NCI-H187 (cell line): ENCODE measurements at regions not wholly inside any gene's neighbourhood (a gene's known extent, or its start where the extent isn't known, plus 50 kb on each side); places are given as distances from the start of the nearest gene placed in this dataset.
"Not testable (repeated sequence)": the region's sequence is repeated elsewhere in the genome, so short reads cannot be mapped to it uniquely, and the experiment has no call there.

Experiments used
- DNase-seq, 2 experiments: peaks; one replicate each; lab custom pipeline; 2025; lab: John Stamatoyannopoulos, UW

DNA sequence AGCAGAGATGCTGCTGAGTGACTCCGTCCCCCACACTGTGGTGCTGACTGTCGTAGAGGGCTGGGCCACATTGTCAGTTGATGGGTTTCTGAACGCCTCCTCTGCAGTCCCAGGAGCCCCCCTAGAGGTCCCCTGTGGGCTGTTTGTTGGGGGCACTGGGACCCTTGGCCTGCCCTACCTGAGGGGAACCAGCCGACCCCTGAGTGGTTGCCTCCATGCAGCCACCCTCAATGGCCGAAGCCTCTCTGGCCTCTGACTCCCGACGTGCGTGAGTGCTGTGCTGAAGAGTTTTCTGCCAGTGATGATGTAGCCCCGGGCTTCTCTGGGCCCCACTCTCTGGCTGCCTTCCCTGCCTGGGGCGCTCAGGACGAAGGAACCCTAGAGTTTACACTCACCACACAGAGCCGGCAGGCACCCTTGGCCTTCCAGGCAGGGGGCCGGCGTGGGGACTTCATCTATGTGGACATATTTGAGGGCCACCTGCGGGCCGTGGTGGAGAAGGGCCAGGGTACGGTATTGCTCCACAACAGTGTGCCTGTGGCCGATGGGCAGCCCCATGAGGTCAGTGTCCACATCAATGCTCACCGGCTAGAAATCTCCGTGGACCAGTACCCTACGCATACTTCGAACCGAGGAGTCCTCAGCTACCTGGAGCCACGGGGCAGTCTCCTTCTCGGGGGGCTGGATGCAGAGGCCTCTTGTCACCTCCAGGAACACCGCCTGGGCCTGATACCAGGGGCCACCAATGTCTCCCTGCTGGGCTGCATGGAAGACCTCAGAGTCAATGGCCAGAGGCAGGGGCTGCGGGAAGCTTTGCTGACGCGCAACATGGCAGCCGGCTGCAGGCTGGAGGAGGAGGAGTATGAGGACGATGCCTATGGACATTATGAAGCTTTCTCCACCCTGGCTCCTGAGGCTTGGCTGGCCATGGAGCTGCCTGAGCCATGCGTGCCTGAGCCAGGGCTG, 181.1 kb downstream of the TBC1D2B start:
- not testable (repeated sequence) for DNase-seq

DNA sequence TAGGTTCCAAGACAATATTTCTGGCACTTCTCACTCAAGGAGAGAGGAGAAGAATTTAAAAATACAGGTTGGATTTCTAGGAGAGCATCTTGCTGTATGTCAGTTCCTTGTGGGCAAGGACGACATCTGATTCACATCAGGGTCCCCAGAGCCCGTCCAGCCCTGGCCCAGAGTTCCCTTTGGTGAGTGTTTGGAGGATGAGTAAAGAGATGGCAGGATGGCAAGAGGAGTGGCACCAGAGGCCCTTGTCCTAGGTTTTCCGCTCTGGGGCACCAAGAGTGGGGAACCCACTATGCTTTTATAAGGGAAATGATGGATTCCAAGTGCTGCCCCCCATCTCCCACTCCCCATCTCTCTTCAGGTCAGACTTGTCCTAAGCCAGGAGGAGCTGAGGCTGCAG, 181.8 kb downstream of the TBC1D2B start:
- no peak for DNase-seq

DNA sequence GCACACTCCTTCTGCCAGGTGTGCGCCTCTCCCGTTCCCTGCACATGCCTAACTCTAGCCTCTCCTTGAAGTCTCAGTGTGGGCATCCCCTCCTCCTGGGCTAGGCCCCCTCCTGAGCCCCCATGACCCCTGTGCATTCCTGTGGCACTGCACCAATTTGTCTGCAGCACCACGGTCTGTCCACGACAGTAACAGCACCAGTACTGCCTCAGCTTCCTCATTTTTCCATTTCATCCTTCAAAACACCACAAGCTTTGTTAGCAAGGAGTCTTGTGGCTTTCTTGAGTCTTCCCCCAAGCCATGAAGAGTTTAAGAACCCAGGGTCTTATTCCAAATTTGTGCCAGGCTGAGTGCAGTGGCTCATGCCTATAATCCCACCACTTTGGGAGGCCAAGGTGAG, 182.4 kb downstream of the TBC1D2B start:
- DNase-seq, result not testable (repeated sequence)

DNA sequence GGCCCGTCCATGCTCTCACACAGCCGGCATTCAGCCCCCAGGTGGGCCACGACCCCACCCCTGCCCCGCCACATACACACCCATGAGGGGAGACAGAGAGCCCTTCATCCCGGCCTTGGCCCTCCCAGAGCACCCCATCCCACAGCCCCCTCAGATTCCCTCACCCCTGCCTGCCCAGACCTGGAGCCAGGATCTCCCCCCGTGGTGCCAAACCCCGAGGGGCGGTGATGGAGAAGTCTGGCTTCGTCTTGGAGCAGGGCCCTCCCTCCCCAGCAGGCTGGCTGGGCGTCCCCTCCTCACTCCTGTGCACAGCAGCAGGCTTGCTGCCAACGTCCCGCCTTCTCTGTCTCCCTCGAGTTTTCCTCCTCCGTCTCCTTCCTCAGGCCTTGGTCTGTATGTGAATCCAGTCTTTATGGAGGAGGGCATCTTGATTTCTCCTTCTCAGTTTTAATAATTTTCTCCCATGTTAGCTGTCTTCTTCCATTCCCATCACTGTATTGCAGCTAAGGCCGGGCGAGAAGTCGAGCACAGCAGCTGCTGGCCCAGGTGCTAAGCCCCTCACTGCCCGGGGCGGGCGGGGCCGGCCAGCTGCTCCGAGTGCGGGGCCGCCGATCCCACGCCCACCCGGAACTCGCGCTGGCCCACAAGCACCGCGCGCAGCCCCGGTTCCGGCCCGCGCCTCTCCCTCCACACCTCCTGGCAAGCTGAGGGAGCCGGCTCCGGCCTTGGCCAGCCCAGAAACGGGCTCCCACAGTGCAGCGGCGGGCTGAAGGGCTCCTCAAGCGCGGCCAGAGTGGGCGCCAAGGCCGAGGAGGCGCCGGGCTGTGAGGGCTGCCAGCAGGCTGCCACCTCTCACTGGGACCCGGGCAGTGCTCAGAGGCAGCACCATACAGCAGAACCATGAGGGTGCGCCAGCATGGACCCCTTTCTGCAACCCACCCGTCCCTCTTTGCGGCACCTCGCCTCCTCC, 183.6 kb downstream of the TBC1D2B start:
- DNase-seq, result not testable (repeated sequence)

DNA sequence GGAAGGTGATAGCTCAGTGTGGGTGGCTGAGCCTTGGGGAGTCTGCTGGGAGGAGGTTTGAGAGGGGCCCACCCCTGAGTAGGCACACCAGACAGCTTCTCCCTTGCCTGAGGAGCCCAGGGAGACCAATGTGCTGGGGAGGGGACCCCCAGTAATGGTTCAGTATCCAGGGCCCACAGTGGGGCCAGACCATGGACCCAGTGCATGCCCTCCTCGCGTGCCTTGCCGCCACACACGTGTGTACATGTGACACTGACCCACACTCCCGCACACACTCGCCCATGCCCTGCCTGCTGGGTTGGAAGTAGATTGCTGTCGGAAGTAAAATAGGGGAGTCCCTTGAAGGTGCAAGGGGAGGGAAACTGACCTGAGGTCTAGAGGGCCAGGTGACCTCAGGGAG, 184.3 kb downstream of the TBC1D2B start:
- not testable (repeated sequence) for DNase-seq

DNA sequence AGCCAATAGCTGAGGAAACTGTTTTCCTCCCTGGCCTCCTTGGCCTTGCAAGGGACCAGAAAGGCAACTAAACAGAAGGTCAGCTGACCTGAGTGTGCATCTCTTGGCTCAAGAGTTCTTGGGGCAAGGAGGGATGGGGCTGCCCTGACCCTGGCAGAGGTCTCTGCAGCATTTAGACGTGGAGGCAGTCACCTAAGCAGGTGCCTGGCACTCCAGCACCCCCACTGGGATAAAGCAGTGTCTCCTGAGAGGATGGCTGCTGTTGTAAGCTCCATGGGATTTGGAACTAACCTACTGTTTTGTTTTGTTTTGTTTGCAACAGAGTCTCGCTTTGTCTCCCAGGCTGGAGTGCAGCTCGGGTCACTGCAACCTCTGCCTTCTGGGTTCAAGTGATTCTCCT, 185.2 kb downstream of the TBC1D2B start:
- no peak for DNase-seq

DNA sequence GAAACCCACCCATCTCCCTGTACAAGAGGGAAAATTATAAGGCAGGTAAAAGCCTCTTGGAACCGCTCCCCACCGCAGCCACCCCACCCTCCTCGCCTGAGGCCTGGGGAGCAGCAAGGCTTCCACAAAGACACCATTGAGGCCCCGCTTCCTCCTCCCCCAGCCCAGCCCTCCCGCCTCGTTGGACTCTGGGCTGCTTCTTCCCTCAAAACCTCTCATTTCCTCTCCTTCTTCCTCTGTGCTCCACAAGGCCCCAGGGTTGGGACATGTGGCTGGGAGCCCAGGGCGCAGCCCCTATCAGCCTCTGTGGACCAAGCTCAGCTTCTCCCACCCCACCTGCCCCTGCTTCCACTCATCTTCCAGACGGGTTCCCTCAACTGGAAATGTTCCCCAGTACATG, 185.6 kb downstream of the TBC1D2B start:
- not testable (repeated sequence) for DNase-seq

DNA sequence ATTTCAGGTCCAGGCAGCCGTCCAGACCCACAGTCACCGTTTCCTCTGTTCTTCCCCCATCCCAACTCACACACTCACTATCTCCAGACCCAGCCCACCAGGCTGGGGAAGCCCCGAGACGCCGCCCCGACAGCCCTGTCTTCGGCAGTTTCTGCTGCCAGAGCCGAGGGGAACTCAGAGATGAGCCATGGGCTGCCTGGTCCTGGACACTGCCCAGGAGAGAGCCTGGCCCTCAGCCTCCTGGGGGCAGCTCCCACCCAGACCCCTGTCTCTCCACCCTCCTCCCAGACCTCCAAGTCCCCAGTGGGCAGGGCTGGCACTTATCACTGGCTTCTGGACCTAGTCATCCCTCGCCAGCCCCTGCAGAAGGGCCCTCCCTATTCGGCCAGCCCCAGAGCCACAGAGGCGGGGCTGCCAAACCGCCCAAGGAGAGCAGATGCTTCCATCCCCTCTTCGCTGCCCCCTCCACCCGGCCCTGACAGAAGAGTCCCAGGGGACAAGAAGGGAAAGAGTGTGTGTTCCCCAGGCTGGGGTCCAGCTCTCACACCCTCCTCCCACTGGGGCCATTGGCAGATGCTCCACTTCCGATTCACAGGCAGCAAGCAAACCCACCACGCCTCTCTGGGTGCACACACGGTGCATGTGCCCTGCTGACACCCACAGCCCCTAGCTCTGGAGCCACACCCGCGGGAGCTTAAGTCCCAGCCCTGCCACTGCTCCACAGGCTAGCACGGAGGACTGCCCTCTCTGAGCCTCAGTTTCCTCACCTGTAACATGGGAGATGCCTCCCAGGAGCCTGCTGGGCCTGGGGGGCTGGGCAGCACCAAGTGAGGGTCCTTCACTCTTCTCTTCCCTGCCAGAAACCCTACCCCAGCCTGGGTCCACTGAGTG, 186.4 kb downstream of the TBC1D2B start:
- not testable (repeated sequence) for DNase-seq

DNA sequence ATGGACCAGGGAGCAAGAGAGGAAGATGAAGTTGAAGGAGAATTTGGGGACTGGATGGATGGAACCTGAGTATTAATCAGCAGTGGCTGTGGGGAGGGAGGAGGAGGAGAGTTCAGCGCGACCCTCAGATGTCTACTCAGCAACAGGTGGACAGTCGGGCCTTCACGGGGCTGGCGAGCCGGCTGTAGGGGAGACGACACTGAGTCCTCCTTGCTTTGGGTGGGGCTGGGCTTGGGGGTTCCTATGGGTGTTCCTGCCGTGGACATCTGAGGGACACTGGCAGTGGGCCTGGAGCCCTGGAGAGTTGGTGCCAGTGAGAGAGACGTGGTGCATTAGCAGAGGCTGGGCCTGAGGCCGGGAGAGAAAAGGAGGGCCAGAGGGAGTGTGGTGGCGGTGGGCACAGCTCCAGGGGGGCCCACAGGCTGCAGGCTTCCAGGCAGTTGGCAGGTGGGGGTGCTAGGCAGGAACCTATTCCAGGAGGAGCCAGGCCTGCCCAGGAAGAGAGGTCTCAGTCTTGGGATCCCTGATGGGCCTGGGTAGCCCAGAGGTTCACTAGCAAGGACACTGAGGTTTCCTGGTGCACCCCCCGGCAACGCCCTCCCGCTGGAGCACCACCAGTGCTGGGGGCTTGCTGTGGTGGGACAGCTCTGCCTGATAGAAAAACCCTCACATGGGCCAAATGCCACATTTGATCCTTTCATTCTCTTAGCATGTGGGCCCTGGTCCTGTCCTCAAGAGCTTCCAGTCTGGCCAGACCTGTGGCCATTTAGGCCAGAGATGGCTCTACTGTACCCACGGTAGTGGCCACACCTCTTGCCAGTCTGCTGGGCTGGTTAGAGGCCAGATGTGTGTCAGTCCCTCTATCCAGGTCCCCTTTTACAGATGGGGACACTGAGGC, 187.4 kb downstream of the TBC1D2B start:
- DNase-seq, result not testable (repeated sequence)

DNA sequence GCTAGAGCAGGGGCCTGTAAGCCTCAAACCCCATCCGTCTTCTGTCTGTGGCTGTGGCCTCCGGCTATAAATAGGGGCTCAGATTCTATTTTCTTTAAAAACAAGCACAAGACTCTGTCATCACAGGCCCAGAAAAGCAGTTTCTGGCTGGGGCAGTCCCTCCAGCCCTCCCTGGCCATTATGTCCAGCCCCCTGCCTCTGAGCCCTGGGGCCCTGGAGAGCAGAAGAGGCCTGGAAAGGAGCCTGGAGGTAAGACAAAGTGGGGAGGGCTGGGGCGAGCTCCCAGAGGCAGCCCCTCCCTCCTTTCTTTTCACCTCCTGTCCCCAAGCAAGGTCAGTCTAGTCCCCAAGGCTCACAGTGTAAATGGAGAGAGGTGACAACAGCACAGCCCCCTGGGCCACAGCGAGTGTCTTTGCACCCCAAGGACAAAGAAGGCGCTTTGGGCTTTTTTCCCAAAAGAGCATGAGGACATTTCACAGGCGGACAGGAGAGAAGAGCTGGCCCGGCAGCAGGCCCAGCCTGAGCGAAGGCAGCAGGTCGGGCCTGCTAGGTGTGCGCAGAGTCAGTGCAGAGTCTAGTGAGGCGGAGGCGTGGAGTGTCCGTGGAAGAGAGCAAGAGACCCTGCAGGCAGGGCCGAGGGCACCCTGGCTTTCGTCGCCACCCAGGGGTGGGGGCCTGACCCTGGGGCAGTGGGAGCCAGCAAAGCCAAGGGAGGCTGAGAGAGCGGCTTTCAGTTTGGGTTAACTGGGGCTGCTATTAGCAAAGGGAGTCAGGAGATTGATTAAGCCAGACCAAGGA, 188.3 kb downstream of the TBC1D2B start:
- no peak for DNase-seq

DNA sequence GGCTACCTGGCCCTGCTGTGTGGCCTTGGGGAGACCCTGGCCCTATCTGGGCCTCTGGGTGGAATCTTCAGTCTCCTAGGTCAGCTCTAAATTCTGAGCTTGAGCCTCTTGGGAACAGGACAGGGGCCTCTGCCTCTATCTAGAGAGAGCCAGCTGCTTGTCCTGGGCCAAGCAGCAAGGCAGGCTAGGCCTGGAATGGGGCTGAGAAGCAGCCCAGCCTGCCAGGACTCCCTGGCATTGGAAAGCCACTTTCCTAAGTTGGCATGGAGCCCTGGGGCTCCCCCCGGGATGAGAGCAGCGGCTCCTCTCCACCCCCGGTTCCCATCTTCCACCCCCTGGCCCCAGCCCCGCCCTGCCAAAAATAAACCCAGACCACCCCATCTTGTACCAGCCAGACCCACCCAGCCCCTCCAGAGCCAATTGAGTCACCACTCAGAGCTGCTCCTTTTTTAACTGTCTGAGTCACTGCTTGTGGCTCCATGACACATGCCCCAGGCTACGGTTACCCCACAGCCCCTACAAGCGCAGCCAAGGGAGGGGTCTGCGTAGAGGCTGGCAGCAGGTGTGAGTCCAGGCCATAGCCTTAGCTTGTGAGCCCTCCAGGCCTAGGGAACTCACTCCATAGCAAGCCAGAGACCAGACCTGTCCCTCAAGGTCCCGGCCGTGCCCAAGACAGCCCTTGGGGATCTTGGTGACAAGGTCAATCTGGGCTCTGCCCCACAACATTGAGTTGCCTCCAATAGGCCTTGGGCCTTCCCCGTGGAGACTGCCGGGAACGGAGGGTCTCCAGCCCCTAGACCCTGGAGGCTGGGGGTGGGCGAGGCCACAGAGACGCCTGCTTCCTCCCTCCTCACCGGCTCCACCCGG, 189.7 kb downstream of the TBC1D2B start:
- DNase-seq, result not testable (repeated sequence)

DNA sequence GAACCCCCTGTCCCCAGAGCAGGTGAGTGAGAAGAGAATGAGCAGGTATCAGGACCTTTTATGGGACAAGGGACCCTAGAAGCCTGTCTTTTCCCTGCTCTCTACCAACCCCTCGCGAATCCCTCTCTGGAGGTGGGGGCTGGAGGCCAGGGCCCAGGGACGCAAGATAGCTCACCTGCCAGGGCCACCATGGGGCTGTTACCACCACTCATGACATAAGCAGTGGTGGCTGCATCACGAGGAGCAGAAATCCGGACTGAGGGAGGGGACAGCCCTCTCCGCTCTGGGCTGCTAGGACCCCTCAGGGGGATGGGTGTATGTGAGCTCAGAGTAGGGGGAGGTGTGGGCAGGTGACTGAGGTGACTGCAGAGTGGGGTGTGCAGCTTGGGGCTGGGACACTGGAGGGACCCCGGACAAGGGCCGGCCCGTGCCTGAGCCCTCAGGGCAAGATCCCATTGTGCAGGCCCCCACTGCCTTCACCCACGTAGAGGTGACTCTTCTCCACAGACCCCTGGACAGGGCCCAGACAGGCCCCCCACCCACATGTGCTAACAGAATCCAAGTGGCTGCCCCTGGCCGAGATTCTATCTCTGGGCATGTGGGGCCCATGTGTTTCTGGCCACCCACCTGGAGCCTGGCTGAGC, 190.6 kb downstream of the TBC1D2B start:
- DNase-seq, result no peak

DNA sequence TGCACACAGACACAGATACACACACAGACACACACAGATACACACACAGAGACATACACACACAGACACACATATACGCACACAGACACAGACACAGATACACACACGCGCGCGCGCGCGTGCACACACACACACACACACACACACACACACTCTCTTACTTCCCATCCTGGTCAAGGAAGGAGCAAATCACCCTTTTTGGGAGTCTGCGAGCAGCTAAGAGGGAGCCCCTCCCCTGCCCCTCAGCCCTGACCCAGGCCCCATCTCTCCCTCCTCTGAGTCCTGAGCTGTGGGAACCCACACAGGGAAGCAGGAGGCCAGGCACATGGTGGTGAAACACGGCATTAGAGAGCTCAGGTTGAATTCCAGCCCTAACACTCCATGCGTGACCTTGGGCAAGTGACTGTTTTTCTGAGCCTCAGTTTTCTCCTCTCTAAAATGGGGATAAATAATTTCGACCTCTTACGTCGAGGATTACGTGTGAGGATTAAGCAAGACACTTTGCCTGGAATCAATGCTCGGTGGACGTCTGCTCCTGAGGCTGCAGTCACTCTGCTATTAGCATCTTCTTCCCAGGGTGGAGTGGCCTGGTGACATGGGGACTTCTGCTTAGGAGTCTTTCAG, 191.5 kb downstream of the TBC1D2B start:
- not testable (repeated sequence) for DNase-seq

DNA sequence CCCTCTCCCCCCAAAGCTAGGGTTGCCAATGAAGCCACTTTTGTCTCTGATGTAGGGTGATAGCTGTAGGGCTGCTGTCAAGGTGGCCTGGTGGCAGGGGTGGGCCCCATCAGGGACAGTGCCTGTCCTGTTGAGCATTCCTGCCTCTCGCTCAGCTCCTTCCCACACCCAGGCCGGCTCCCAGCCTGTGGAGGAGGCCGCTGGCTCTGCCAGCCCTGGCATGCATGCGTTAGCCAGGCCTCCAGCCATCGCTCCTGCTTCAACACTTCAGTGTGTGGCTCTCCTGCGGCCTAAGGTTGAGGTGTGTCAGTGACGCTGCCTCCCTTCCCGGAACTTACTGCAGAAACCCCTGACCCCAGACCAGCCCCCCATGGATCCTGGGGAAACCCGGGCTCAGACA, 194.5 kb downstream of the TBC1D2B start:
- DNase-seq, result not testable (repeated sequence)

DNA sequence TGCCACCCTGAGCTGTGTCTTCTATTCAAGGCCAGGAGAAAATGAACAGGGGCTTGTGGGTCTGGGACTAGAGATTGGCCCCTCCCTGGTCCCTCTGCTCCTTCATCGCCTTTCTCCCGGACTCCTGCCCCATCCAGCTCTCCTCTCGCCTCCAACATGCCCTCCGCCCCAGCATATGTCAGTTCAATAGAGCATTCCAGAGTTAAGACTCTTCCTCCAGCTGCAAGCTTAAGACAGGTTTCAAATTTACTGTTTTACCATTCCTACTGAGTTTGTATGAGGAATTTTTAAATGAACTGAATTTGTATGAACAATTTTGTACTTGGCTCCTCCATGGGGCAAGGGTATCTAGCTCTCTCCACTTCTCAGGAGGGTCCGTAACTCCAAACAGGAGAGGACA, 195.6 kb downstream of the TBC1D2B start:
- DNase-seq, result no peak

DNA sequence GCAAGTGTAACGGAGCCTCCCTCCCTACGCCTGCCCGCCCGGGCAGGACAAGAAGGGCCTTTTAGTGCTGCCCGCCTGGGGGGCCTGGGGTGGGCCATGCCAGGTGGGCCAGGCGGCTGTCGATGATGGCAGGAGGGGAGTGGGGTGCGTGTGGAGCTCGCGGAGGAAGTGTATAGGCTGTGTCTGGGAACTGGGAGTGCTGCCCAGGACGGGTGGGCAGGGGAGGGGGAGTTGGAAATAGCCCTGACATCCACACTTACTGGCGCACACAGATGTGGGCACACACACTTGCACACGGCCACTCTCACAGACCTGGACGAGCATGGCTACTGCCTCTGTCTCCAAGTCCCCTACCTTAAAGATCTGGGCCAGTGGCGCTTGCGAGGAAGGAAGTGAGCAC, 196.0 kb downstream of the TBC1D2B start:
- DNase-seq, result not testable (repeated sequence)

DNA sequence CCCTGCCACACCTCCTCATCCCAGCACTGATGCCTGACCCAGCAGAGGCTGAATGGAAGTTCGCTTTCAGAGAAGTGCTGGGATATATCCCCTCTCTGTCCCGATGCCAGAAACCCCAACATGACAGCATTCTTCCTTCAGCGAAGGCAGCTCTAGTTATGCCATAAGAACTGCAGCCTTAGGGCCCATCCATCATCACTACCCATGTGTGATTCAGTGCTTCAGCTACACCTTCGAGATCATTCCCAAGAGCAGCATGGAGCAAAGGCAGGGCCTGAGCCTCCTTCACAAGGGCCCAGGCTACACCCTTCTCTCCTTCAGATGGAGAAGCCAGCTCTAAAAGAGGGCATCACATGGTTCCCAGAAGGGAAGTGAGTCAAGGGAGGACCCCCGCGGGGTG, 198.0 kb downstream of the TBC1D2B start:
- not testable (repeated sequence) for DNase-seq
